Neural crest cell (in vitro differentiated cells): ENCODE measurements at regions not wholly inside any gene's neighbourhood (a gene's known extent, or its start where the extent isn't known, plus 50 kb on each side); places are given as distances from the start of the nearest gene placed in this dataset.

Experiments
- DNase-seq: peaks from one replicate; pipeline ENCODE4 v3.0.0; 2021; ENCODE audit warnings: low read depth, mixed read lengths, low spot score
- H3K27ac Mint-ChIP-seq: one replicate; pipeline ENCODE4 v1.8.0; 2021; ENCODE audit warnings: mild to moderate bottlenecking, mixed read lengths; ENCODE audit not compliant: unreplicated experiment
- H3K27me3 Mint-ChIP-seq: 2 replicates; pipeline ENCODE4 v1.8.0; 2021; ENCODE audit warnings: low read depth, mild to moderate bottlenecking, mixed read lengths
- H3K36me3 Mint-ChIP-seq: 2 replicates; pipeline ENCODE4 v1.8.0; 2021; ENCODE audit warnings: low read depth, mild to moderate bottlenecking, mixed read lengths
- H3K4me1 Mint-ChIP-seq: 2 replicates; pipeline ENCODE4 v1.8.0; 2021; ENCODE audit warnings: mixed read lengths
- H3K4me3 Mint-ChIP-seq: one replicate; pipeline ENCODE4 v1.8.0; 2021; ENCODE audit warnings: mild to moderate bottlenecking, mixed read lengths
- H3K9me3 Mint-ChIP-seq: 2 replicates; pipeline ENCODE4 v1.8.0; 2021; ENCODE audit warnings: mixed read lengths
- TF ChIP-seq, protein P1 (sequence below): fragments of 200-600 bp; sonication (generic); conservative IDR thresholded peaks from 2 replicates; pipeline ENCODE4 v1.5.0; 2021; ENCODE audit warnings: antibody characterized with exemption, mild to moderate bottlenecking

DNA sequence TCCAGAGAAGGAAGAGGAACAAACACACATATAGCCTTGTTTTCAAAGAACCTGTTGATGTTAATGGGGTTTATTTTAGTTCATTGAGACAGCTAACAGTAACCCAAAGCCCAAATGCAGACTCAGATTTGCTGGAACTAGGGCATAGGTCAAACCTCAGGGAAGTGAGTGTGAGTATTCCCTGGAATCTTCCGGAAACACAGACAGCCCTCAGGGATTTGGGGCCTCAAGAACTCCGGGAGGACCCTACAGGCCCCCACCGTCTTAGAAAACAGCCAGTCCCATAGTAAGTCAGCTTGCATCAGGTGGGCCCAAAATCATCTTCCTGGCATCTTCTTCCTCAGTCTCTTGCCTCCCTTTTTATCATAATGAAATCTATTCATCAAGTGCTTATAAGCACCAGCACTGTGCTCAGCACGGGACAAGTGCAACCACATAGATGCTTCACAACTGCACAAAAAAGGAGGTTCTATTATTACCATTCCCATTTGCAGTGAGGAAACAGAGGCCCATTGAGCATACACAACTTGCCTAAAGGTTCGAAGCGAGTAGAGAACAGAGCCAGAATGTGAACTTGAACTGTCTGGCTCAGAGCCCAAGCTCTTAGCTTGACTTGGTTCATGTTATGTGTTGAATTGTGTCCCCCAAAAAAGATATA is 50.2 kb upstream of the BCL11A start:
- H3K4me3 Mint-ChIP-seq: no peak overlapping the region
- H3K27me3 Mint-ChIP-seq: no peaks in the 10 kb centered on the region
- no peak overlapping the region for H3K27ac Mint-ChIP-seq
- no peaks in the 10 kb centered on the region for H3K36me3 Mint-ChIP-seq
- no peak for DNase-seq
- peaks cover 3% of the 10 kb centered on the region for H3K9me3 Mint-ChIP-seq
- TF ChIP-seq, protein P1, sequence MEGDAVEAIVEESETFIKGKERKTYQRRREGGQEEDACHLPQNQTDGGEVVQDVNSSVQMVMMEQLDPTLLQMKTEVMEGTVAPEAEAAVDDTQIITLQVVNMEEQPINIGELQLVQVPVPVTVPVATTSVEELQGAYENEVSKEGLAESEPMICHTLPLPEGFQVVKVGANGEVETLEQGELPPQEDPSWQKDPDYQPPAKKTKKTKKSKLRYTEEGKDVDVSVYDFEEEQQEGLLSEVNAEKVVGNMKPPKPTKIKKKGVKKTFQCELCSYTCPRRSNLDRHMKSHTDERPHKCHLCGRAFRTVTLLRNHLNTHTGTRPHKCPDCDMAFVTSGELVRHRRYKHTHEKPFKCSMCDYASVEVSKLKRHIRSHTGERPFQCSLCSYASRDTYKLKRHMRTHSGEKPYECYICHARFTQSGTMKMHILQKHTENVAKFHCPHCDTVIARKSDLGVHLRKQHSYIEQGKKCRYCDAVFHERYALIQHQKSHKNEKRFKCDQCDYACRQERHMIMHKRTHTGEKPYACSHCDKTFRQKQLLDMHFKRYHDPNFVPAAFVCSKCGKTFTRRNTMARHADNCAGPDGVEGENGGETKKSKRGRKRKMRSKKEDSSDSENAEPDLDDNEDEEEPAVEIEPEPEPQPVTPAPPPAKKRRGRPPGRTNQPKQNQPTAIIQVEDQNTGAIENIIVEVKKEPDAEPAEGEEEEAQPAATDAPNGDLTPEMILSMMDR: no peak
- peaks cover 7% of the 10 kb centered on the region for H3K4me1 Mint-ChIP-seq

DNA sequence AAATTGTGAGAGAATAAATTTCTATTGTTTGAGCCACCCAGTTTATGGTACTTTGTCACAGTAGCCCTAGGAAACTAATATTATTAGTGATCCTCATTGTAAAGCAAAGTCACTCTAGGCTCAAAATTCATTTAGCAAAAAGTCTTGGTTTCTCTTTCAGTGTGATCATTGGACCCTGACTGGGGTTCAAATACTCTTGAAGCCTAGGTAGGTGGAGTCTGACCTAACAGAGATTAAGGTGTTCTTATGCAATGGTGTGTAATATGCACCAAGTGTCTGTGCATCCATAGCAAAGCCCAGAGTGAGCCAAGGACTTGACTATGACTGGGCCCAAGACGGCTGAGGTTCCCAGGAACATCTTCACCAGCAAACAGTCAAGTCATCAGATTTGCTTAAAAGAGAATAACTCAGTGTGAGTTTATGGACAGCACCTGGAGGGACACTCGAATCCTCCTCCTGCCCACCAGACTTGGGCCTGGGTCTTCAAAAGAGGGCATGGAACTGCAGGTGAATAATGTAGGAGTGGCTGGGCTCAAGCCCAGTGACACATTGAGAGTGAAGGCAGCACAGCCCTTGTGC is 51.1 kb upstream of the BCL11A start:
- Mint-ChIP-seq H3K4me1 (peaks cover 7% of the 10 kb centered on the region), H3K4me3 (no peak overlapping the region), H3K36me3 (no peaks in the 10 kb centered on the region), H3K9me3 (peaks cover 3% of the 10 kb centered on the region), H3K27me3 (no peaks in the 10 kb centered on the region), H3K27ac (no peak overlapping the region)
- TF ChIP-seq, protein P1: no peak
- DNase-seq: no peak

DNA sequence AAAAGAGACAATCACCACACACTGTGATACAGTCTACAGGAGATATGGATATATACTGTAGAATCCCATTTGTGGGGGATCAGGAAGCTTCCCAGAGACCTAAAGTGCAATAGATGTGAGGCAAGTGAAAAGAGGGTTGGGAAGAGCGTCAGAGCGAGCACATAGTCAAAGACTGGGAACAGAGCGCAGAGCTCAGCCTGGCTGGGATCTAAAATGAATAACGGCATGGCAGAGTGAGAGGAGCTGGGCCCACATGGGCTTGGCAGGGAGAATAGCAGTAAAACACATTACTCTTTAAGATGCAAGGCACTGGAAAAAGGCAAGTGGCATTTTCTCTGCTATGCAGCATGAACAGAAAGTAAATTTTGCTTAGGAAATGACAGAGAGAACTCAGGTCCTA is 52.4 kb upstream of the BCL11A start:
- DNase-seq: no peak
- TF ChIP-seq, protein P1: no peak
- Mint-ChIP-seq H3K27ac (no peak overlapping the region), H3K27me3 (no peaks in the 10 kb centered on the region), H3K36me3 (no peaks in the 10 kb centered on the region), H3K4me1 (peaks cover 7% of the 10 kb centered on the region), H3K9me3 (peaks cover 3% of the 10 kb centered on the region), H3K4me3 (no peak overlapping the region)

DNA sequence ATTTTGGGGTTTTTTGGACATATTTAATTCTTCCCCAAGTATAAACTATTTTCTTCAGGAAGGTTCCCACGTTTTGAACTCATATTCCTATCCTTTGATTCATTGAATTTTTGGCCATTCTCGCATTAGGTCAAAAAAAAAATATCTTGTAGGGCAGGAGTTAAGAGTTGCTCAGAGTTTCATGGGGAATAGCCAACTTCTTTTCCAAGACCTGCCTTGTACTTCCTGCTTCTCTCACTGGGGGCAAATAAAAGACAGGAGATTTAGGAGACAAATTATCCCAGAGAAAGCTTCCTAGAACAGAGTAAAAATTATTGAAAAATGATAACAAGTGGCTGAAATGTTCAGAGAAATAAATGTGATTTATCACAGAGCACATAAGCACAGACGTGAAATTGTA is 55.2 kb upstream of the BCL11A start:
- H3K4me3 Mint-ChIP-seq: no peak overlapping the region
- peaks cover 3% of the 10 kb centered on the region for H3K9me3 Mint-ChIP-seq
- H3K27ac Mint-ChIP-seq: no peak overlapping the region
- H3K27me3 Mint-ChIP-seq: peaks cover 2% of the 10 kb centered on the region
- H3K36me3 Mint-ChIP-seq: no peaks in the 10 kb centered on the region
- no peak for DNase-seq
- TF ChIP-seq, protein P1: no peak
- no peaks in the 10 kb centered on the region for H3K4me1 Mint-ChIP-seq

DNA sequence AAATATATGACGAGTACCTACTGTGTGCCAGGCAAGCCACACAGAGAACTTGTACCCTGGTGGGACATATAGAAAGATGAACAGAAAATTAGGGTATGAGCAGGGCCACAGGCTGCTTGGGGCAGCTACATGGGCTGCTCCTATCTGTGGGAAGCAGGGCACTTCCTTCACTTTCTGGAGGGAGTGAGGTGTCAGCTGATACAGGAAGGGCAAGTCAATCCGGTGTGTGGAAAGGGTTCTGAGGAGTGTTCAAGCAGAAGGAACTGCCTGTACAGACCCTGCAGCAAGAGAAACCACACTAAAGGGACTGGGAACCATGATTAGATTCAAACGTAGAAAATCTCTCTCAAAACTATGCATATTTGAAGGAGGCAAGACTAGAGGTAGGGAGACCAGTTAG is 58.6 kb upstream of the BCL11A start:
- Mint-ChIP-seq H3K36me3 (no peaks in the 10 kb centered on the region), H3K4me3 (no peak overlapping the region), H3K9me3 (peaks cover 3% of the 10 kb centered on the region), H3K27me3 (peaks cover 2% of the 10 kb centered on the region), H3K4me1 (no peaks in the 10 kb centered on the region), H3K27ac (no peak overlapping the region)
- DNase-seq: no peak
- TF ChIP-seq, protein P1: no peak
